Fibroblast of mammary gland (primary cell): ENCODE measurements at regions not wholly inside any gene's neighbourhood (a gene's known extent, or its start where the extent isn't known, plus 50 kb on each side); places are given as distances from the start of the nearest gene placed in this dataset.
"Not testable (repeated sequence)": the region's sequence is repeated elsewhere in the genome, so short reads cannot be mapped to it uniquely, and the experiment has no call there.

Experiments used
- DNase-seq: peaks from one replicate; pipeline ENCODE4 v3.0.0-alpha.2; 2010; ENCODE audit warnings: low read depth
- H3K4me3 ChIP-seq: 2 replicates; pipeline ENCODE4 v1.5.1; 2011; ENCODE audit warnings: low read depth, mild to moderate bottlenecking, low read length, moderate library complexity; ENCODE audit not compliant: control insufficient read depth
- CTCF ChIP-seq: conservative IDR thresholded peaks from 2 replicates; pipeline ENCODE4 v1.5.1; 2011; ENCODE audit warnings: low read depth, low read length, inconsistent platforms; ENCODE audit not compliant: control insufficient read depth, insufficient read depth

- no peak for TF ChIP-seq CTCF
- no peak for DNase-seq
- H3K4me3 ChIP-seq, result no peak overlapping the region
Measured at GRCh38 chr18:6571239-6571602, 156.5 kb upstream of the L3MBTL4 start.

GRCh38 chr18:6572192-6572591, 157.3 kb upstream of the ARHGAP28 start:
- DNase-seq, H3K4me3 ChIP-seq: not testable (repeated sequence)

GRCh38 chr18:6574631-6575030, 154.9 kb upstream of the ARHGAP28 start:
- H3K4me3 ChIP-seq, result no peak overlapping the region
- DNase-seq, result no peak
- TF ChIP-seq CTCF, result no peak

- no peak for DNase-seq
- no peak for TF ChIP-seq CTCF
- no peak overlapping the region for H3K4me3 ChIP-seq
Measured at GRCh38 chr18:6575908-6576307, 153.6 kb upstream of the ARHGAP28 start.

GRCh38 chr18:6576718-6577375, 152.7 kb upstream of the ARHGAP28 start:
- no peak for TF ChIP-seq CTCF
- no peak overlapping the region for H3K4me3 ChIP-seq
- DNase-seq, result no peak

- no peak for DNase-seq
- H3K4me3 ChIP-seq, result no peak overlapping the region
- TF ChIP-seq CTCF, result no peak
Measured at GRCh38 chr18:6578686-6579085, 150.8 kb upstream of the ARHGAP28 start.

- no peak for DNase-seq
- TF ChIP-seq CTCF, result no peak
- H3K4me3 ChIP-seq, result no peak overlapping the region
Measured at GRCh38 chr18:6579486-6579885, 150.0 kb upstream of the ARHGAP28 start.
